ENCODE measurements at regions not wholly inside any gene's neighbourhood (a gene's known extent, or its start where the extent isn't known, plus 50 kb on each side); places are given as distances from the start of the nearest gene placed in this dataset.

- no peak for ATAC-seq
Observed at GRCh38 chr16:66150698-66151482, 215.6 kb upstream of the CDH5 start.

GRCh38 chr16:66147291-66147690, 219.2 kb upstream of the CDH5 start:
- Histone ChIP-seq H3K36me3 (ENCODE audit: low read depth, low read length) (no peaks in the 10 kb centered on the region), H4K20me1 (ENCODE audit: low read length) (no peaks in the 10 kb centered on the region), H3K4me1 (ENCODE audit: insufficient read depth, low read length) (no peaks in the 10 kb centered on the region), H3K9me3 (ENCODE audit: low read length) (no peaks in the 10 kb centered on the region), H3K9ac (ENCODE audit: low read length) (no peak overlapping the region), H3K27ac (ENCODE audit: low read length) (no peak overlapping the region), H3K9me2 (replicated peaks; ENCODE audit: low read length) (no peaks in the 10 kb centered on the region), H3F3A (ENCODE audit: low read length, unreplicated experiment) (no peaks in the 10 kb centered on the region), H2AFZ (ENCODE audit: low read length) (no peak overlapping the region), H3K4me3 (ENCODE audit: low read length) (no peak overlapping the region), H3K27me3 (ENCODE audit: low read length) (no peaks in the 10 kb centered on the region), H3K4me2 (ENCODE audit: low read length) (no peak overlapping the region), H3K79me2 (ENCODE audit: low read length) (no peaks in the 10 kb centered on the region)
- BruUV-seq (replicated peaks), result no TSS peak
- intact Hi-C loops (cut with micrococcal nuclease), result no loop called here
- ATAC-seq (no peak), DNase-seq (no peak)
- CTCF ChIA-PET, result no interaction called here
- POLR2A ChIA-PET (ENCODE audit: unreplicated experiment), result no interaction called here
- TF ChIP-seq CTCF (conservative IDR thresholded peaks at IDR 0.05; ENCODE audit: low read depth, low read length) (no peak), EZH2 (IDR thresholded peaks at IDR 0.05; ENCODE audit: low read length, unreplicated experiment) (no peak), EZH2phosphoT487 (IDR thresholded peaks at IDR 0.05; ENCODE audit: borderline replicate concordance, low read length) (no peak)

More at GRCh38 chr16:66150698-66151482, 215.6 kb upstream of the CDH5 start:
- no peaks in the 10 kb centered on the region for H3K9me3 ChIP-seq (ENCODE audit: low read length)
- H3K4me1 ChIP-seq (ENCODE audit: insufficient read depth, low read length), result no peaks in the 10 kb centered on the region
- no peaks in the 10 kb centered on the region for H3K79me2 ChIP-seq (ENCODE audit: low read length)
- H3K9me2 ChIP-seq (replicated peaks; ENCODE audit: low read length), result no peaks in the 10 kb centered on the region
- H3K4me2 ChIP-seq (ENCODE audit: low read length), result no peak overlapping the region
- H3K27me3 ChIP-seq (ENCODE audit: low read length), result no peaks in the 10 kb centered on the region
- H4K20me1 ChIP-seq (ENCODE audit: low read length), result no peaks in the 10 kb centered on the region
- intact Hi-C loops (cut with micrococcal nuclease), result no loop called here
- no TSS peak for BruUV-seq (replicated peaks)
- ChIA-PET POLR2A (ENCODE audit: unreplicated experiment) (no interaction called here), CTCF (no interaction called here)
- H3K9ac ChIP-seq (ENCODE audit: low read length), result no peak overlapping the region
- H3K4me3 ChIP-seq (ENCODE audit: low read length), result no peak overlapping the region
- H2AFZ ChIP-seq (ENCODE audit: low read length), result no peak overlapping the region
- H3K27ac ChIP-seq (ENCODE audit: low read length), result no peak overlapping the region
- no peak for DNase-seq
- H3K36me3 ChIP-seq (ENCODE audit: low read depth, low read length), result no peaks in the 10 kb centered on the region
- TF ChIP-seq EZH2 (IDR thresholded peaks at IDR 0.05; ENCODE audit: low read length, unreplicated experiment) (no peak), EZH2phosphoT487 (IDR thresholded peaks at IDR 0.05; ENCODE audit: borderline replicate concordance, low read length) (no peak), CTCF (conservative IDR thresholded peaks at IDR 0.05; ENCODE audit: low read depth, low read length) (no peak)
- no peaks in the 10 kb centered on the region for H3F3A ChIP-seq (ENCODE audit: low read length, unreplicated experiment)

GRCh38 chr16:66146798-66147197, 219.7 kb upstream of the CDH5 start:
- CTCF ChIA-PET, result no interaction called here
- BruUV-seq (replicated peaks), result no TSS peak

More at GRCh38 chr16:66146798-66147197, 219.7 kb upstream of the CDH5 start:
- Histone ChIP-seq H3F3A (ENCODE audit: low read length, unreplicated experiment) (no peaks in the 10 kb centered on the region), H3K4me1 (ENCODE audit: insufficient read depth, low read length) (no peaks in the 10 kb centered on the region), H3K79me2 (ENCODE audit: low read length) (no peaks in the 10 kb centered on the region), H3K9me3 (ENCODE audit: low read length) (no peaks in the 10 kb centered on the region), H2AFZ (ENCODE audit: low read length) (no peak overlapping the region), H3K27me3 (ENCODE audit: low read length) (no peaks in the 10 kb centered on the region), H4K20me1 (ENCODE audit: low read length) (no peaks in the 10 kb centered on the region), H3K9ac (ENCODE audit: low read length) (no peak overlapping the region), H3K4me2 (ENCODE audit: low read length) (no peak overlapping the region), H3K4me3 (ENCODE audit: low read length) (no peak overlapping the region), H3K27ac (ENCODE audit: low read length) (no peak overlapping the region), H3K36me3 (ENCODE audit: low read depth, low read length) (no peaks in the 10 kb centered on the region), H3K9me2 (replicated peaks; ENCODE audit: low read length) (no peaks in the 10 kb centered on the region)
- TF ChIP-seq EZH2 (IDR thresholded peaks at IDR 0.05; ENCODE audit: low read length, unreplicated experiment) (no peak), CTCF (conservative IDR thresholded peaks at IDR 0.05; ENCODE audit: low read depth, low read length) (no peak), EZH2phosphoT487 (IDR thresholded peaks at IDR 0.05; ENCODE audit: borderline replicate concordance, low read length) (no peak)
- DNase-seq, result no peak
- no peak for ATAC-seq
- intact Hi-C loops (cut with micrococcal nuclease), result no loop called here
- POLR2A ChIA-PET (ENCODE audit: unreplicated experiment), result no interaction called here
